Islet of Langerhans (tissue), 1 donor: ENCODE measurements at regions not wholly inside any gene's neighbourhood (a gene's known extent, or its start where the extent isn't known, plus 50 kb on each side); places are given as distances from the start of the nearest gene placed in this dataset.
"Not testable (repeated sequence)": the region's sequence is repeated elsewhere in the genome, so short reads cannot be mapped to it uniquely, and the experiment has no call there.

ENCODE experiments used
- FAIRE-seq: peaks from one replicate; lab custom pipeline; 2011; peaks lifted over from hg19 to GRCh38; lab: Jason Lieb, UNC

GRCh38 chr12:47481041-47481440 is 224.8 kb downstream of the RPAP3 start:
- no peak for FAIRE-seq

GRCh38 chr12:47478426-47478825 is 227.4 kb downstream of the RPAP3 start:
- FAIRE-seq: no peak

GRCh38 chr12:47473091-47473490 is 232.7 kb downstream of the RPAP3 start:
- FAIRE-seq: no peak

GRCh38 chr12:47470349-47470748 is 235.5 kb downstream of the RPAP3 start:
- FAIRE-seq: not testable (repeated sequence)

- FAIRE-seq: not testable (repeated sequence)
These were observed 241.9 kb downstream of the RPAP3 start for GRCh38 chr12:47463918-47464317.

- no peak for FAIRE-seq
These were observed 247.6 kb downstream of the RPAP3 start for GRCh38 chr12:47458279-47458678.

GRCh38 chr12:47449797-47450196 is 256.0 kb downstream of the RPAP3 start:
- no peak for FAIRE-seq

- FAIRE-seq: no peak
These were observed 263.5 kb downstream of the RPAP3 start for GRCh38 chr12:47442310-47442709.

GRCh38 chr12:47441490-47441889 is 264.3 kb downstream of the RPAP3 start:
- no peak for FAIRE-seq

GRCh38 chr12:47438175-47438574 is 267.7 kb downstream of the RPAP3 start:
- no peak for FAIRE-seq

- FAIRE-seq: no peak
These were observed 268.3 kb downstream of the RPAP3 start for GRCh38 chr12:47437570-47437969.

- no peak for FAIRE-seq
These were observed 272.0 kb downstream of the RPAP3 start for GRCh38 chr12:47433876-47434275.

GRCh38 chr12:47426678-47427309 is 279.0 kb downstream of the RPAP3 start:
- FAIRE-seq: not testable (repeated sequence)

- no peak for FAIRE-seq
These were observed 283.2 kb downstream of the RPAP3 start for GRCh38 chr12:47422611-47423010.

- no peak for FAIRE-seq
These were observed 286.3 kb downstream of the RPAP3 start for GRCh38 chr12:47419497-47419896.

- no peak for FAIRE-seq
These were observed 287.9 kb downstream of the RPAP3 start for GRCh38 chr12:47417955-47418354.

GRCh38 chr12:47417121-47417520 is 288.7 kb downstream of the RPAP3 start:
- FAIRE-seq: no peak

GRCh38 chr12:47415054-47415453 is 290.8 kb downstream of the RPAP3 start:
- FAIRE-seq: no peak

GRCh38 chr12:47414511-47414910 is 291.3 kb downstream of the RPAP3 start:
- no peak for FAIRE-seq

GRCh38 chr12:47413806-47414205 is 292.0 kb downstream of the RPAP3 start:
- no peak for FAIRE-seq

- no peak for FAIRE-seq
These were observed 293.1 kb downstream of the RPAP3 start for GRCh38 chr12:47412601-47413236.

GRCh38 chr12:47411966-47412365 is 293.9 kb downstream of the RPAP3 start:
- FAIRE-seq: no peak

GRCh38 chr12:47410862-47411261 is 295.0 kb downstream of the RPAP3 start:
- FAIRE-seq: no peak

- FAIRE-seq: no peak
These were observed 295.4 kb downstream of the RPAP3 start for GRCh38 chr12:47410383-47410782.
